Muscle layer of duodenum (tissue), 2 donors: ENCODE measurements at regions not wholly inside any gene's neighbourhood (a gene's known extent, or its start where the extent isn't known, plus 50 kb on each side); places are given as distances from the start of the nearest gene placed in this dataset.

ENCODE experiments used
- H3K27ac ChIP-seq: one replicate; pipeline ENCODE4 v1.7.0; 2013; ENCODE audit warnings: mild to moderate bottlenecking, low read length
- H3K27me3 ChIP-seq: one replicate; pipeline ENCODE4 v1.7.0; 2013; ENCODE audit warnings: low read depth, mild to moderate bottlenecking, control low read depth, low read length
- H3K36me3 ChIP-seq, 2 donors: one replicate each; pipeline ENCODE4 v1.7.0; 2013; ENCODE audit warnings: low read length in 2 of 2, control low read depth in 1 of 2, mild to moderate bottlenecking in 1 of 2; ENCODE audit not compliant: insufficient read depth in 2 of 2, control insufficient read depth in 1 of 2
- H3K4me1 ChIP-seq, 2 donors: one replicate each; pipeline ENCODE4 v1.7.0; 2013; ENCODE audit warnings: low read length in 2 of 2, mild to moderate bottlenecking in 2 of 2, control low read depth in 1 of 2, moderate library complexity in 1 of 2; ENCODE audit not compliant: insufficient read depth in 2 of 2, control insufficient read depth in 1 of 2
- H3K4me3 ChIP-seq, 2 donors: one replicate each; pipeline ENCODE4 v1.7.0; 2013; ENCODE audit warnings: low read length in 2 of 2, low read depth in 1 of 2, mild to moderate bottlenecking in 1 of 2
- H3K9me3 ChIP-seq, 2 donors: one replicate each; pipeline ENCODE4 v1.7.0; 2013; ENCODE audit warnings: low read length in 2 of 2, control low read depth in 1 of 2, mild to moderate bottlenecking in 1 of 2; ENCODE audit not compliant: control insufficient read depth in 1 of 2
- donor health status: healthy.

DNA sequence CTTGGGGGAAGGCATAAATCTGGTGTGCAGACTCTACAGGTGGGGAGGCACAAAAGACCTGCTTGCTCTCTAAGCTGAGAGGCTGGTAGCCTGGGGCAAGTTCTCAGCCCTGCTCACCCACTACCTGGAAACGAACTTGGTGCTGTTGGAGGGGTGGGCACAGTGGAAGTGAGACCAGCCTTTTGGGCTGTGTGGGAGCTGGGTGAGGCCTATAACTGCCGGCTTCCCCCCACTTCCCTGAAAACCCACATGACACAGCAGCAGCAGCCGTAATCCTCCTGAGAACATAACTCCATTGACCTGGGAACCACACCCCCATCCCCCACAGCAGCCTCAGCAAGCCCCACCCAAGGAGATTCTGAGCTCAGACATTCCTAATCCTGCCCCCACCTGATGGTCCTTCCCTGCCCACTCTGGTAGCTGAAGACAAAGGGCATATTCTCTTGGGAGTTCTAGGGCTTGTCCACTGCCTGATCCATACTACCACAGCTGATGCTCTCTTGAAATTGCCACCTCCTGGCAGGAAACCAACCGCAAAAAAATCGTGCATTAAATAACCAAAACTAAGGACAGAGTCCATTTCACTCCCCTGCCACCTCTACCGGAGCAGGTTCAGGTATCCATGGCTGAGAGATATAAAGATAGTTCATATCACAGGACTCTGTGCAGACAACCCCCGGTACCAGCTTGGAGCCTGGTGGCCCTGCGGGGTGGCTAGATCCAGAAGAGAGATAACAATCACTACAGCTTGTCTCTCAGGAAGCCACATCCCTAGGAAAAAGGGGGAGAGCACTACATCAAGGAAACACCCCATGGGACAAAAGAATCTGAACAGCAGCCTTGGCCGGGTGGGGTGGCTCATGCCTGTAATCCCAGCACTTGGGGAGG is 178.1 kb downstream of the NDUFA10 start:
- H3K27ac ChIP-seq, result no peak overlapping the region
- no peaks in the 10 kb centered on the region for H3K36me3 ChIP-seq
- no peaks in the 10 kb centered on the region for H3K27me3 ChIP-seq
- no peak overlapping the region for H3K4me3 ChIP-seq
- peaks cover 0 to 4% of the 10 kb centered on the region in 2 donors for H3K9me3 ChIP-seq
- H3K4me1 ChIP-seq, result no peaks in the 10 kb centered on the region

DNA sequence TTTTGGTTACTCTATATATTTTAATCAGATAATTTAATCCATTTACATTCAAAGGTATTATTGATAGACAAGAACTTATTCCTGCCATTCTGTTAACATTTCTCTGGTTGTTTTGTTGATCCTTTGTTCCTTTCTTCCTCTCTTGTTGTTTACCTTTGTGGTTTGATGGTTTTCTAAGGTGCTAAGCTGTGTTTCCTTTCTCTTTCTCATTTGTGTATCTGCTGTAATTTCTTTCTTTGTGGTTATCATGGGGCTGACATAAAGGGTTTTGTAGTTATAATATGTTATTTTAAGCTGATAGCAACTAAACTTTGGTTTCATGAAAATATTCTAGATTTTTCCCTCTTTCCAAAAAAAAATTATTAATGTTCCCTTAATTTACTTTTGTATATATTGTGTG is 179.2 kb downstream of the NDUFA10 start:
- Histone ChIP-seq H3K27ac (no peak overlapping the region), H3K36me3 (no peaks in the 10 kb centered on the region), H3K4me3 (no peak overlapping the region), H3K4me1 (no peaks in the 10 kb centered on the region), H3K9me3 (peaks cover 0 to 4% of the 10 kb centered on the region in 2 donors), H3K27me3 (no peaks in the 10 kb centered on the region)

DNA sequence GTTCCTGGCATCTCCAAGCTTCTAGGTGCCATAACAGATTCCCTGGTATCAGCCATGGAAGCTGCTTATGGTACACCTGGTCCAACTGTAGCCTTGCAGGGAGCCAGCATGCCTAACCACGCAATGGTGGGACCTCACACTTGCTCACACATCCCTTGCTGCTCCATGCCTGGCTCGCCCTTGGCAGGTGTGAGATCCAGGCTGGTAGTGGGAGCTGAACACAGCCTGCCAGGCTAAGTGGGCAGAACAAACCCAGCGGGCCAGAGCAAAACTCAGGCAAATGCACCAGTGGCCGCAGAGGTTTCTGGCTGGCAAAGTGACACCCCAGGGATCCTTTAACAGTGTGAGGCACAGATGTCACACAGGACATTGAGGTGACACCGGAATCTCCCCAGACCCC is 185.8 kb downstream of the NDUFA10 start:
- peaks cover 0 to 5% of the 10 kb centered on the region in 2 donors for H3K9me3 ChIP-seq
- no peak overlapping the region for H3K27ac ChIP-seq
- no peaks in the 10 kb centered on the region for H3K27me3 ChIP-seq
- H3K4me1 ChIP-seq, result no peaks in the 10 kb centered on the region
- no peak overlapping the region for H3K4me3 ChIP-seq
- H3K36me3 ChIP-seq, result no peaks in the 10 kb centered on the region

DNA sequence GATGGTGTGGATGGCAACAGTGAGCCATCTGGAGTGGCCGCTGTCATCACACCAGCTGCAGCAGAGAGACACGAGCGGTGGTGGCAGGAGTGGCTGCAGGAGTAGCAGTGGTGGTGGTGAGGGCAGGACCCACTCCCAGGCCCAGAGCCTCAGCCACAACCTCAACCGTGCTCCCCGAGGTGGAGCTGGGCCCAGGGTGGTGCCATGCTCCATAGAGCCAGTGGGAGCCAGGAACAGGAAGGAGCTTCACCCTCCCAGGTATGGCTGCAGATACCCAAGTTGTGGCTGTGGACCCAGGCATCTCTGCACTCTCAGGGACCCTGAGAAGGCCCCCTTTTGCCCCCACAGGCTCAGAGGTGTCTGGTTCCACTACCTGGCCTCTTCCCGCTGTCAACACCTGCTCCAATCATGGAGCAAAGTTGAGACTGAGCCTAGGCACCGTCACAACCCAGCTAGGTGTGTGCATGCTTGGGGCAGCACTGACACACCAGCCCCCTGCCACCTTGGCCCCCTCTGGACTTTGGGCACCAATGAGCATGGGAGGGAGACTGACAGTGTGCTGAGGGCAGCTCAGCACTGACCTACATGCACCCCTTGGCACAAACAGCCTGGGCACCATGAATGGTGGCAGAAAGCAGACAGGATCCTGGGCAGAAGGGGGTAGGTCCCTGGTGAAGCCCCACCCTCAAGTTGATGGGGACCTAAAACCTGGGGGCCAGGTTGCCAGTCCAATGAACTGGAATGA is 188.9 kb downstream of the NDUFA10 start:
- Histone ChIP-seq H3K4me3 (no peak overlapping the region), H3K27ac (no peak overlapping the region), H3K9me3 (peaks cover 0 to 5% of the 10 kb centered on the region in 2 donors), H3K4me1 (peaks cover 2 to 6% of the 10 kb centered on the region in 2 donors), H3K36me3 (no peaks in the 10 kb centered on the region), H3K27me3 (no peaks in the 10 kb centered on the region)

DNA sequence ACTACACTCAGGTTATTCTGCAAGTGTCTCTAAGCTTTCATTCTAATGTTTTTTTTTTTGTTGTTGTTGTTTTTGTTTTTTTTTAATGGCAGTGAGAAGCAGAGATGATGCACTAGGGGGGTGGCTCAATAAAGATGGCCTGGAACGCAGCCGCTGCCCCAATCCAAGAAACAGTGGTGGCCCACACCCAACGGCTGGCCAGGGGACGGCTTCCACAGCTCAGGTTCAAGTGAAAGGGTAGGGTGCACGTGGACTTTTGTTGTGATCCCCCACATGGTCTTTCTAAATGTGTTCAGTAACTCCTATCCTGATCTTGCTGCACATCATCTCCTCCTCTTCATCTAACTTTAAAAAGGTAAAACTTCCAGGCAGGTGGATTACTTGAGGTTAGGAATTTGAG is 190.1 kb downstream of the NDUFA10 start:
- Histone ChIP-seq H3K36me3 (no peaks in the 10 kb centered on the region), H3K27ac (no peak overlapping the region), H3K27me3 (no peaks in the 10 kb centered on the region), H3K9me3 (peaks cover 0 to 5% of the 10 kb centered on the region in 2 donors), H3K4me3 (no peak overlapping the region), H3K4me1 (peaks cover 5 to 17% of the 10 kb centered on the region in 2 donors)

DNA sequence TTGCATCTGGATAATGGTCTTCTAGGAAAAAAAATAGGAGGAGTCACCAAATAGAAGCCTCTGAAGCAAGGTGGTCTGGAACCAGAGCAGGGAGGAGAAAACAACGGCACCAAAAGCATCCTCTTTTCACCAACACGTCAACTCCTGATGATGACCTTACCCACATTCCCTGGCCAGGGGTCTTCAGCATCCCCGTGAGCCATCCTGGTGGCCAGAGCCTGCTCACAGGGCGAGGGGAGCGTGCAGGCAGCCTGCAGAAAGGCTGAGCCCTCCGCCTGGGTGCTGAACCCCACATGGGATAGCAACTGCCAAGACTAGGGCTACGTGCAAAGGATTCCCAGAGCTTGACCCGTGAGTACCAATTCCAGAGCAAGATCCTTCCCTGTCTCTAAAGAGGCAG is 191.0 kb downstream of the NDUFA10 start:
- peaks cover 5 to 23% of the 10 kb centered on the region in 2 donors for H3K4me1 ChIP-seq

DNA sequence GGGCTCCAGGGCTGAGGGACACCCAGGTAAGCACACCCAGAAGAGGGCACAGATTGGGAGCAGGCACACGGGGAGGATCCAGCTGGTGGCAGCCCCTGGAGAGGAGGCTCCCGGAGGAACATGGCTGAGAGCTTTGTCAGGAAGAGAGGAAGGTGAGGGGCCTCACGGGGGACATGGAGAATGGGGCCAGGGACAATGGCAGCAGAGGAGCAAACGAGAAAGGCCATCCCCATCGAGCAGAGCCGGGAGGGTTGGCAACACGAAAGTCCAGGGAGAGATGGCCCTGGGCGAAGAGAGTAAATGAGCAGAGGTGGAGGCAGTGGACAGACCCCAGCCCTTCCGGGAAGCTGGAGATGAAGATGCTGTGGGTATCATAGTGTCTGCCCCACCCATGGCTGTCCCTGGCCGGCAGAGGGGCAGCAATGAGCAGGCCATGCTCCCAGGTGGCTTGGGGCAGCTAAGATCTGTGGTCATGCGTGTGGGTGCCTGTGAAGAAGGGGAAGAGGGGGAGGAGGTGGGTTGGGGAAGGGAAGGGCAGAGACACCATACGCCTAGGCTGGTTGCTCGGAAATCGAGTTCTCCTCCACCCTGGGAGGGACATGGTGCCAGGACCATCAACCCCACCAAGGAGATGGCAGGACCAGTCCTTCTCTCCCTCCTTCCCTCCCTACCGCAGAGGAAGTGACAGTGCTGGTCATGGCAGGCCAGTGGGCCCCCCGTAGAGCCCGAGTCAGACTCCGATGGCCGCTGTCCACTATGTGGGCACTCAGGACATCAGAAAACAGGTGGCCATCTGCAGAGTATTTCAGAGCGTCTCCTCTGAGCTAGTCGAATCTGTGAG is 191.7 kb downstream of the NDUFA10 start:
- Histone ChIP-seq H3K4me3 (no peak overlapping the region), H3K36me3 (no peaks in the 10 kb centered on the region), H3K4me1 (peaks cover 5 to 23% of the 10 kb centered on the region in 2 donors), H3K9me3 (peaks cover 0 to 5% of the 10 kb centered on the region in 2 donors), H3K27ac (no peak overlapping the region), H3K27me3 (no peaks in the 10 kb centered on the region)

More for the DNA sequence above, 191.0 kb downstream of the NDUFA10 start:
- Histone ChIP-seq H3K27me3 (no peaks in the 10 kb centered on the region), H3K4me3 (no peak overlapping the region), H3K36me3 (no peaks in the 10 kb centered on the region), H3K27ac (no peak overlapping the region), H3K9me3 (peaks cover 0 to 5% of the 10 kb centered on the region in 2 donors)

DNA sequence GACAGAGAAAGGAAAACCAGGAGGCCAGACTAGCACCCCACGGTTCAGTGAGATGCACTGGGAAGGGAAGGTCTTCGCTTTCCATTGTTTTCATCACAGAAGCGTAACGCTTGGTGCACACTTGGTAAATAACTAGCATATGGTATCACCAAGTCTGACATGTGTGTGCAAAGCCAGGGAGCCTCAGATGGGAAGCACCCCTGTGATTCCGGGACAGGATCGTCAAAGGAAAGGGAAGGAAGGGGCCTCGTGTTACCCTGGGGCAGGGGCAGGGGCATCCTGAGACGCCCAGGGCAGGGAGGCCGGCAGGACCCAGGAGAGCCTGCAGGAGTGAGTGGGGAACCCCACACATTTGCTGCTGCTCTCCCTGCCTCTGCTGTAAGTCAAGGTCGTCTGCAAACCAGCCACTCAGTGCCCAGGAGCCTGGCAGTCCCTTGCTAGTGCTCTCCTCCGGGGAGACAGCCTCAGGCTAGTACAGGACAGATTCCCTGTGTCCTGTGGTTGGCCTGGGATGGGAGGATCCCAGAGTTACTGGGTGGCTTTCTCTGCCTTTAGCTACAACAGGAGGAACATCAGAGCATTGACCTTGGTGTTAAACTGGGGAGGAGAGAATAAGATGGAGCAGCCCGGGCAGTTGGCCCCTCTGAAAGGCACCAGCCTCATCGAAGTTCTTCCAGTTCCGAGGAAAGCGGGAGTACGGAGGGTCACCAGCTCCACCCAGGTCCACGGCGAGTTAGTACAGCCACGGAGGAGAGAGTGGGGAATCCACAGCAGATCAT is 192.5 kb downstream of the NDUFA10 start:
- Histone ChIP-seq H3K27ac (no peak overlapping the region), H3K36me3 (no peaks in the 10 kb centered on the region), H3K27me3 (no peaks in the 10 kb centered on the region), H3K4me3 (no peak overlapping the region), H3K4me1 (peaks cover 5 to 24% of the 10 kb centered on the region in 2 donors), H3K9me3 (peaks cover 0 to 5% of the 10 kb centered on the region in 2 donors)

DNA sequence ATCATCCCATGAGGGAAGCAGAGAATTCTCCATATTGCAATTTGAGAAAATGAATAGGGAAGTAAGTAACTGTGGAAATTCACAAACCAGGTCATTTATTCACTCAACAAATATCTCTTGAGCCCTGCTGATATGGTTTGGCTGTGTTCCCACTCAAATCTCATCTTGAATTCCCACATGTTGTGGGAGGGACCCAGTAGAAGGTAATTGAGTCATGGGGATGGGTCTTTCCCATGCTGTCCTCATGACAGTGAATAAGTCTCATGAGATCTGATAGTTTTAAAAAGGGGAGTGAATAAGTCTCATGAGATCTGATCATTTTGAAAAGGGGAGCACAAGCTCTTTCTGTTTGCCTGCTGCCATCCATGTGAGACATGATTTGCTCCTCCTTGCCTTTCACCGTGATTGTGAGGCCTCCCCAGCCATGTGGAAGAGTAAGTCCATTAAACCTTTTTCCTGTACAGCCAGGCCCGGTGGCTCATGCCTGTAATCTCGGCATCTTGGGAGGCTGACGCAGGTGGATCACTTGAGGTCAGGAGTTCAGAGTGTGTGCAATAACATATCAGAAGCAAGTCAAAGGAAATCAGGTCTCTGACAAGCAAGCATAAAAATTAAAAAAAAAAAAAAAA is 193.2 kb downstream of the NDUFA10 start:
- no peak overlapping the region for H3K4me3 ChIP-seq
- no peaks in the 10 kb centered on the region for H3K36me3 ChIP-seq
- H3K9me3 ChIP-seq, result peaks cover 0 to 5% of the 10 kb centered on the region in 2 donors
- H3K27me3 ChIP-seq, result no peaks in the 10 kb centered on the region
- peaks cover 5 to 31% of the 10 kb centered on the region in 2 donors for H3K4me1 ChIP-seq
- H3K27ac ChIP-seq, result no peak overlapping the region

DNA sequence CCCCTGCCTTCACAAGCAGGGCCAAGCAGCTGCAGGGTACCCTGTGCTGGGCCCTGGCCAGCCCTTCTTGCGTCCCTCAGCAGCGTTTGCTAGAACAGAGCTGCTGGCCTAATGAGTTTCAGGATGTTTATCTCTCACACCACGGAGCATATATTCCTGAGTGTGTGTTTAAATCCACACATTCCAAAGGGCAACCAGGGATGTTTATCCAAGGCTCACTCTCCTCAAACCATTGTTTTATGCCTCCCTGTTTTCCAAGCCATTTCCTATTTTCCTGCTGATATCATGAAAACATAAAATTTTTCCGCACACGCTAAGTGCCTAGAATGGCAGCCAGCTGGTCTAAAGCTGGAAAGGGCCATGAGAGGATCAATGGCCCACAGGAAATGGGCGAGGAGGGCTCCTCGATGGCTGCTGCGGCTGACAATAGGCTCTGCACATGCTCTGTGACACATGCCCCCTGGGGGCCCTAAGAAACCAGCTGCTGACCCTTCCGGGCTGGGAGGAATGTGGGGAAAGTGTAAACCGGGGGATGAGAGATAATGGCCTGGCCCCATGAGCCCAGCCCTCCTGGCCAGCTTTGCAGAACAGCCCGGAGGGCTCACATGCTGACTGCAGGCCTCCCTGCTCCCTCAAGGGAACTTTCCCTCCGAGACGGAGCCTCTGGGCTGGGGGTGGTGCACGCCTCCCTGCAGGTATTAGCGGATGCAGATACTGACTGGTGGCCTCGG is 194.0 kb downstream of the NDUFA10 start:
- no peaks in the 10 kb centered on the region for H3K9me3 ChIP-seq
- H3K27me3 ChIP-seq, result no peaks in the 10 kb centered on the region
- H3K36me3 ChIP-seq, result no peaks in the 10 kb centered on the region
- H3K27ac ChIP-seq, result no peak overlapping the region
- H3K4me3 ChIP-seq, result no peak overlapping the region
- H3K4me1 ChIP-seq, result peaks cover 5 to 35% of the 10 kb centered on the region in 2 donors
